T47D (cell line): ENCODE measurements at regions not wholly inside any gene's neighbourhood (a gene's known extent, or its start where the extent isn't known, plus 50 kb on each side); places are given as distances from the start of the nearest gene placed in this dataset.
A peak's percentile ranks its signal among the peaks of the same experiment; 100 is the strongest.

ENCODE experiments used
- DNase-seq, 2 experiments: peaks; one replicate each; pipeline versions ENCODE4 v3.0.0 to v3.0.0-alpha.2; 2011 to 2012; ENCODE audit warnings: low read depth in 1 of 2, low spot score in 1 of 2
- JUND ChIP-seq: IDR thresholded peaks from 2 replicates; pipeline ENCODE4 v1.6.1; 2012; ENCODE audit warnings: low read depth
- in situ Hi-C: cut with HindIII; loops from 2 replicates; pipeline ENCODE4 v1.10.0; 2016; ENCODE audit warnings: low sequenced_read_pairs, low pct_unique_long_range_greater_than_20kb

- TF ChIP-seq JUND: no peak
- no peak for DNase-seq
- in situ Hi-C loops: no loop called here
Measured at GRCh38 chr15:98504998-98505397, 143.3 kb upstream of the IGF1R start.

- TF ChIP-seq JUND: no peak
- in situ Hi-C loops: no loop called here
- no peak for DNase-seq
Measured at GRCh38 chr15:98505611-98506031, 142.7 kb upstream of the IGF1R start.

- DNase-seq: no peak
- in situ Hi-C loops: no loop called here
- no peak for TF ChIP-seq JUND
Measured at GRCh38 chr15:98506172-98506571, 142.2 kb upstream of the IGF1R start.

DNA sequence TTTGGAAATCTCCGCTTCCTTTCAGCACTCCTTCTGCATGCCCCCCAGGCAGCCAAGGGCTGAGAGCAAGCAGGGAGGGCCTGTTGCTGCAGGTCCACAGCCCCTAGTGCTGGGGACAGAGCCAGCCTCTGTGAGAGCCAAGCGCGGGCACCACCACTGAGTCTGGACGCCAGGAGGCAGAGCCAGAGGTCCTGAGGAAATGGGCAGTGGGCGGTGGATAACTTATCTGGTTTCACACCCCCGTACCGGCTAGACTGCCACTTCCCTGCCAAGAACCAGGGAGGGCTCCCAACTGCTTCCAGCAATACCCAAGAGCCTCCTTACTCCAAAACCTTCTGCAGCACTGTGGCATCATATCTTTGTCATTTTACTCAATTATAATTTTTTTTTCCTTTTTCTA lies 141.6 kb upstream of the IGF1R start:
- no peak for TF ChIP-seq JUND
- no peak for DNase-seq
- in situ Hi-C loops: no loop called here

- DNase-seq: no peak
- in situ Hi-C loops: no loop called here
- no peak for TF ChIP-seq JUND
Measured at GRCh38 chr15:98513428-98513986, 134.8 kb upstream of the IGF1R start.

- no peak for TF ChIP-seq JUND
- DNase-seq: no peak
- in situ Hi-C loops: no loop called here
Measured at GRCh38 chr15:98514034-98514622, 134.2 kb upstream of the IGF1R start.

DNA sequence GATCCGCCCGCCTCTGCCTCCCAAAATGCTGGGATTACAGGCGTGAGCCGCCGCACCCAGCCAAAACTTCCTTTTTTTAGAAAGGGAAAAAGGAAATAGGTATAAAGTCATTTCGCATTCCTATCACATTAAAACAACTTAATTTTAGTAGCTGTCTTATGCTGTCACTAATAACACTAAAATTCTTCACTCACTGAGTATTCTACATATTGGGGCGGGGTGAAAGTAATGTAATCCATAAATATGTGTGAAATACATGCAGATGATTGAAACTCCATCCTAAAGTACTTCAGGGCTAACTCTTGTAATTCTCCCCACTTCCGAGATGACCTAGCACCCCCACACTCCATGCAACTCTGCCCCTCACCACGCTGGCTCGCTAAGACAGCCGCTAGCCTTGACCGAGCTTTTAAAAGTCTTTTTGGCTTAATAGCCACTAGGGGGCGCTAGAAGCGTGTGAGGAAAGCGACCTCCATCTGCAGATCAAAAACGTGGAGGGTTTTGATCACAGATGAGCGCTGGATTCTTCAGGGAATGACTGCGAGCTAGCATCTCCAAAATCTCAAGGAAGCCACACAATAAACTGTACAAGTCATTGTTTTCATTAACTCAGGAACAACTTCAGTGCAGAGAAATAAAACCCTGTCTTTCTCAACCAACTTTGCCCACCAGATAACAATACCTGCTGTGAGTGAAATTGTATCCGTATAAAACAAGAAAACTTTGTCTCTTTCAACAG lies 129.3 kb upstream of the IGF1R start:
- in situ Hi-C loops: no loop called here
- TF ChIP-seq JUND: no peak
- peak; percentile 43 to 79 for DNase-seq

- no peak for TF ChIP-seq JUND
- DNase-seq: no peak
- in situ Hi-C loops: no loop called here
Measured at GRCh38 chr15:98519767-98520550, 128.4 kb upstream of the IGF1R start.

DNA sequence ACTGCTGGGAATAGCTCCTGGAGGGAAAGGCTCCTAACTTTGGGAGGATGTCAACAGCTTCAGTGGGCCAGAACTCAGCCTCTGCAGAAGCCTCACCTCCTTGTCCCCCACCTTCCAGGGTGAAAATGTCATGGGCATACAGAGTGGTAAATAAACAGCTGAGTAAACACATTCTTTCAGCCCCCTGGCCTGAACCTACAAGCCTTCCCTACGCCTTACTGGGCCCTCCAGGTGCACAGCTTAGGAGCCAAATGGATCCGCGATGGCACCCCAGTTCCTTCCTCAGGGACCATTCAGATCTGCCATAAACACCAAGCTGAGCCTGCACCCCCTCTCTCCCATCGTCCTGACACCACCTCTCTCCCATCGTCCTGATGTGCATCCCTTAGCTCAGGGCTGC lies 126.2 kb upstream of the IGF1R start:
- TF ChIP-seq JUND: no peak
- DNase-seq: no peak
- in situ Hi-C loops: no loop called here

- no peak for TF ChIP-seq JUND
- no peak for DNase-seq
- in situ Hi-C loops: no loop called here
Measured at GRCh38 chr15:98523912-98524662, 124.3 kb upstream of the IGF1R start.

- TF ChIP-seq JUND: no peak
- in situ Hi-C loops: no loop called here
Measured at GRCh38 chr15:98524838-98525660, 123.3 kb upstream of the IGF1R start.

GRCh38 chr15:98525661-98526001 lies 122.7 kb upstream of the IGF1R start:
- in situ Hi-C loops: no loop called here
- DNase-seq: no peak

More at GRCh38 chr15:98524838-98525660, 123.3 kb upstream of the IGF1R start:
- DNase-seq: no peak

More at GRCh38 chr15:98525661-98526001, 122.7 kb upstream of the IGF1R start:
- no peak for TF ChIP-seq JUND
